ENCODE measurements at regions not wholly inside any gene's neighbourhood (a gene's known extent, or its start where the extent isn't known, plus 50 kb on each side); places are given as distances from the start of the nearest gene placed in this dataset.

GRCh38 chrX:40422021-40422420 is 158.7 kb upstream of the ATP6AP2 start:
- WGBS (ENCODE audit: low lambda C conversion rate), result 30% methylated on average over 2 of the region's 2 CpGs
- Histone ChIP-seq H2AFZ (ENCODE audit: low read depth) (no peak overlapping the region), H3K79me2 (ENCODE audit: insufficient read depth) (no peaks in the 10 kb centered on the region), H3K9me3 (no peaks in the 10 kb centered on the region), H3F3A (replicated peaks; ENCODE audit: insufficient read depth) (no peaks in the 10 kb centered on the region), H4K20me1 (ENCODE audit: insufficient read depth) (no peaks in the 10 kb centered on the region), H3K27me3 (ENCODE audit: insufficient read depth) (peaks cover 7% of the 10 kb centered on the region; the same call in 1 of the 2 replicates), H3K4me2 (no peak overlapping the region), H3K36me3 (replicated peaks in 1 of 2; ENCODE audit: control insufficient read depth in 1 of 2, insufficient read depth in 2 of 2, low read length in 1 of 2) (no peaks in the 10 kb centered on the region), H3K9me2 (no peaks in the 10 kb centered on the region), H3K9ac (no peak overlapping the region), H3K27ac (ENCODE audit: low read depth in 2 of 2, low read length in 1 of 2) (no peak overlapping the region), H3K4me3 (ENCODE audit: low read depth in 2 of 2, low read length in 1 of 2) (no peak overlapping the region), H3K4me1 (ENCODE audit: control insufficient read depth in 1 of 2, insufficient read depth in 2 of 2, low read depth in 1 of 2, low read length in 1 of 2) (no peaks in the 10 kb centered on the region; a peak in 1 of 4 replicates)
- TF ChIP-seq MXI1 (IDR thresholded peaks at IDR 0.05; ENCODE audit: low read depth, low read length), result no peak
- no peak for TF ChIP-seq POLR2AphosphoS5 (IDR thresholded peaks at IDR 0.05; ENCODE audit: low read depth, low read length)
- TF ChIP-seq, protein P1, sequence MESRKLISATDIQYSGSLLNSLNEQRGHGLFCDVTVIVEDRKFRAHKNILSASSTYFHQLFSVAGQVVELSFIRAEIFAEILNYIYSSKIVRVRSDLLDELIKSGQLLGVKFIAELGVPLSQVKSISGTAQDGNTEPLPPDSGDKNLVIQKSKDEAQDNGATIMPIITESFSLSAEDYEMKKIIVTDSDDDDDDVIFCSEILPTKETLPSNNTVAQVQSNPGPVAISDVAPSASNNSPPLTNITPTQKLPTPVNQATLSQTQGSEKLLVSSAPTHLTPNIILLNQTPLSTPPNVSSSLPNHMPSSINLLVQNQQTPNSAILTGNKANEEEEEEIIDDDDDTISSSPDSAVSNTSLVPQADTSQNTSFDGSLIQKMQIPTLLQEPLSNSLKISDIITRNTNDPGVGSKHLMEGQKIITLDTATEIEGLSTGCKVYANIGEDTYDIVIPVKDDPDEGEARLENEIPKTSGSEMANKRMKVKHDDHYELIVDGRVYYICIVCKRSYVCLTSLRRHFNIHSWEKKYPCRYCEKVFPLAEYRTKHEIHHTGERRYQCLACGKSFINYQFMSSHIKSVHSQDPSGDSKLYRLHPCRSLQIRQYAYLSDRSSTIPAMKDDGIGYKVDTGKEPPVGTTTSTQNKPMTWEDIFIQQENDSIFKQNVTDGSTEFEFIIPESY (IDR thresholded peaks at IDR 0.05; ENCODE audit: borderline replicate concordance, low read depth), result no peak
- no peak for TF ChIP-seq USF2 (IDR thresholded peaks at IDR 0.05; ENCODE audit: borderline replicate concordance, low read depth, low read length)
- TF ChIP-seq RCOR1 (IDR thresholded peaks at IDR 0.05; ENCODE audit: low read length), result no peak
- no peak for TF ChIP-seq TEAD4 (IDR thresholded peaks at IDR 0.05; ENCODE audit: borderline replicate concordance, insufficient read depth)
- TF ChIP-seq RAD21 (IDR thresholded peaks at IDR 0.05; ENCODE audit: low read length), result no peak
- TF ChIP-seq, protein P2, sequence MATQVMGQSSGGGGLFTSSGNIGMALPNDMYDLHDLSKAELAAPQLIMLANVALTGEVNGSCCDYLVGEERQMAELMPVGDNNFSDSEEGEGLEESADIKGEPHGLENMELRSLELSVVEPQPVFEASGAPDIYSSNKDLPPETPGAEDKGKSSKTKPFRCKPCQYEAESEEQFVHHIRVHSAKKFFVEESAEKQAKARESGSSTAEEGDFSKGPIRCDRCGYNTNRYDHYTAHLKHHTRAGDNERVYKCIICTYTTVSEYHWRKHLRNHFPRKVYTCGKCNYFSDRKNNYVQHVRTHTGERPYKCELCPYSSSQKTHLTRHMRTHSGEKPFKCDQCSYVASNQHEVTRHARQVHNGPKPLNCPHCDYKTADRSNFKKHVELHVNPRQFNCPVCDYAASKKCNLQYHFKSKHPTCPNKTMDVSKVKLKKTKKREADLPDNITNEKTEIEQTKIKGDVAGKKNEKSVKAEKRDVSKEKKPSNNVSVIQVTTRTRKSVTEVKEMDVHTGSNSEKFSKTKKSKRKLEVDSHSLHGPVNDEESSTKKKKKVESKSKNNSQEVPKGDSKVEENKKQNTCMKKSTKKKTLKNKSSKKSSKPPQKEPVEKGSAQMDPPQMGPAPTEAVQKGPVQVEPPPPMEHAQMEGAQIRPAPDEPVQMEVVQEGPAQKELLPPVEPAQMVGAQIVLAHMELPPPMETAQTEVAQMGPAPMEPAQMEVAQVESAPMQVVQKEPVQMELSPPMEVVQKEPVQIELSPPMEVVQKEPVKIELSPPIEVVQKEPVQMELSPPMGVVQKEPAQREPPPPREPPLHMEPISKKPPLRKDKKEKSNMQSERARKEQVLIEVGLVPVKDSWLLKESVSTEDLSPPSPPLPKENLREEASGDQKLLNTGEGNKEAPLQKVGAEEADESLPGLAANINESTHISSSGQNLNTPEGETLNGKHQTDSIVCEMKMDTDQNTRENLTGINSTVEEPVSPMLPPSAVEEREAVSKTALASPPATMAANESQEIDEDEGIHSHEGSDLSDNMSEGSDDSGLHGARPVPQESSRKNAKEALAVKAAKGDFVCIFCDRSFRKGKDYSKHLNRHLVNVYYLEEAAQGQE (IDR thresholded peaks at IDR 0.05; ENCODE audit: low read depth, low read length), result no peak
- no peak for TF ChIP-seq EZH2phosphoT487 (IDR thresholded peaks at IDR 0.05; ENCODE audit: borderline replicate concordance, low read depth)
- no peak for TF ChIP-seq RFX5 (IDR thresholded peaks at IDR 0.05; ENCODE audit: low read length)
- TF ChIP-seq SIN3A (IDR thresholded peaks at IDR 0.05; ENCODE audit: borderline replicate concordance, low read depth, low read length), result no peak
- no peak for TF ChIP-seq YY1 (IDR thresholded peaks at IDR 0.05; ENCODE audit: low read depth)
- TF ChIP-seq, protein P3, sequence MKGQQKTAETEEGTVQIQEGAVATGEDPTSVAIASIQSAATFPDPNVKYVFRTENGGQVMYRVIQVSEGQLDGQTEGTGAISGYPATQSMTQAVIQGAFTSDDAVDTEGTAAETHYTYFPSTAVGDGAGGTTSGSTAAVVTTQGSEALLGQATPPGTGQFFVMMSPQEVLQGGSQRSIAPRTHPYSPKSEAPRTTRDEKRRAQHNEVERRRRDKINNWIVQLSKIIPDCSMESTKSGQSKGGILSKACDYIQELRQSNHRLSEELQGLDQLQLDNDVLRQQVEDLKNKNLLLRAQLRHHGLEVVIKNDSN (IDR thresholded peaks at IDR 0.05; ENCODE audit: borderline replicate concordance, low read depth), result no peak
- TF ChIP-seq, protein P4, sequence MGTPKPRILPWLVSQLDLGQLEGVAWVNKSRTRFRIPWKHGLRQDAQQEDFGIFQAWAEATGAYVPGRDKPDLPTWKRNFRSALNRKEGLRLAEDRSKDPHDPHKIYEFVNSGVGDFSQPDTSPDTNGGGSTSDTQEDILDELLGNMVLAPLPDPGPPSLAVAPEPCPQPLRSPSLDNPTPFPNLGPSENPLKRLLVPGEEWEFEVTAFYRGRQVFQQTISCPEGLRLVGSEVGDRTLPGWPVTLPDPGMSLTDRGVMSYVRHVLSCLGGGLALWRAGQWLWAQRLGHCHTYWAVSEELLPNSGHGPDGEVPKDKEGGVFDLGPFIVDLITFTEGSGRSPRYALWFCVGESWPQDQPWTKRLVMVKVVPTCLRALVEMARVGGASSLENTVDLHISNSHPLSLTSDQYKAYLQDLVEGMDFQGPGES (IDR thresholded peaks at IDR 0.05; ENCODE audit: low read depth, low read length), result no peak
- TF ChIP-seq MAX (IDR thresholded peaks at IDR 0.05; ENCODE audit: low read depth), result no peak
- TF ChIP-seq ELF1 (IDR thresholded peaks at IDR 0.05), result no peak
- no peak for TF ChIP-seq FOSL2 (IDR thresholded peaks at IDR 0.05; ENCODE audit: borderline replicate concordance, low read depth)
- TF ChIP-seq NFIC (IDR thresholded peaks at IDR 0.05; ENCODE audit: borderline replicate concordance), result no peak
- no peak for DNase-seq
- CTCF ChIA-PET, result no interaction called here
- POLR2A ChIA-PET, result no interaction called here

All from SK-N-SH (cell line).